Neural cell (in vitro differentiated cells): ENCODE measurements at regions not wholly inside any gene's neighbourhood (a gene's known extent, or its start where the extent isn't known, plus 50 kb on each side); places are given as distances from the start of the nearest gene placed in this dataset.

Experiments
- H2AFZ ChIP-seq: fragments of 200-600, 300-800 bp; sonication (generic), shearing (Covaris generic); 2 replicates; pipeline ENCODE4 v1.6.0; 2014; ENCODE audit warnings: low read depth, mild to moderate bottlenecking, antibody characterized with exemption, low read length, moderate library complexity
- H3F3A ChIP-seq: fragments of 200-600 bp; shearing (Covaris generic); 2 replicates; pipeline ENCODE4 v1.6.1; 2016; ENCODE audit warnings: mild to moderate bottlenecking, moderate library complexity, mixed read lengths, antibody characterized with exemption, low read length; ENCODE audit not compliant: insufficient read depth, poor library complexity, severe bottlenecking
- H3K27ac ChIP-seq: fragments of 200-600, 300-800 bp; sonication (generic), shearing (Covaris generic); 2 replicates; pipeline ENCODE4 v1.5.1; 2014; ENCODE audit warnings: mild to moderate bottlenecking, low read length, moderate library complexity
- H3K27me3 ChIP-seq: fragments of 300-800, 200-600 bp; sonication (generic), shearing (Covaris generic); 2 replicates; pipeline ENCODE4 v1.6.0; 2014; ENCODE audit warnings: mild to moderate bottlenecking, low read depth, low read length, moderate library complexity; ENCODE audit not compliant: insufficient read depth
- H3K36me3 ChIP-seq: fragments of 300-800, 200-600 bp; sonication (generic), shearing (Covaris generic); 2 replicates; pipeline ENCODE4 v1.5.1; 2014; ENCODE audit warnings: mild to moderate bottlenecking, antibody characterized with exemption, low read length, moderate library complexity; ENCODE audit not compliant: insufficient read depth
- H3K4me2 ChIP-seq: fragments of 300-800, 200-600 bp; sonication (generic), shearing (Covaris generic); 2 replicates; pipeline ENCODE4 v1.6.0; 2014; ENCODE audit warnings: mild to moderate bottlenecking, low read length
- H3K4me3 ChIP-seq: fragments of 300-800, 200-600 bp; sonication (generic), shearing (Covaris generic); 2 replicates; pipeline ENCODE4 v1.5.1; 2014; ENCODE audit warnings: mild to moderate bottlenecking, low read length, moderate library complexity
- H3K79me2 ChIP-seq: fragments of 200-600 bp; shearing (Covaris generic); replicated peaks from 2 replicates; pipeline ENCODE4 v1.6.0; 2014; ENCODE audit warnings: mild to moderate bottlenecking, low read length, moderate library complexity; ENCODE audit not compliant: insufficient read depth
- H3K9ac ChIP-seq: fragments of 300-800, 200-600 bp; sonication (generic), shearing (Covaris generic); 2 replicates; pipeline ENCODE4 v1.6.1; 2016; ENCODE audit warnings: mild to moderate bottlenecking, low read length, mixed read lengths
- H3K9me2 ChIP-seq: fragments of 200-600 bp; shearing (Covaris generic); 2 replicates; pipeline ENCODE4 v1.6.1; 2016; ENCODE audit warnings: mild to moderate bottlenecking, low read length, mixed read lengths; ENCODE audit not compliant: insufficient read depth
- H3K9me3 ChIP-seq: fragments of 200-600, 300-800 bp; sonication (generic), shearing (Covaris generic); 2 replicates; pipeline ENCODE4 v1.6.1; 2016; ENCODE audit warnings: mild to moderate bottlenecking, mixed run types, low read length, moderate library complexity, mixed read lengths
- H4K20me1 ChIP-seq: fragments of 200-600 bp; shearing (Covaris generic); 2 replicates; pipeline ENCODE4 v1.6.1; 2016; ENCODE audit warnings: mild to moderate bottlenecking, mixed run types; ENCODE audit not compliant: insufficient read depth
- CTCF ChIP-seq: fragments of 450-650 bp; IDR thresholded peaks from 2 replicates; pipeline ENCODE4 v1.5.1; 2014; ENCODE audit warnings: antibody characterized with exemption, mild to moderate bottlenecking, moderate library complexity; ENCODE audit not compliant: poor library complexity, severe bottlenecking
- EP300 ChIP-seq: fragments of 450-650 bp; conservative IDR thresholded peaks from 2 replicates; pipeline ENCODE4 v1.6.1; 2014; ENCODE audit warnings: antibody characterized with exemption, mild to moderate bottlenecking, moderate library complexity; ENCODE audit not compliant: poor library complexity, severe bottlenecking
- EZH2 ChIP-seq: fragments of 200-600, 300-800 bp; shearing (Covaris generic), sonication (generic); IDR thresholded peaks from 2 replicates; pipeline ENCODE4 v1.6.1; 2014; ENCODE audit warnings: antibody characterized with exemption, low read length, borderline replicate concordance, mild to moderate bottlenecking; ENCODE audit not compliant: insufficient read depth, poor library complexity, severe bottlenecking
- MXI1 ChIP-seq: fragments of 450-650 bp; conservative IDR thresholded peaks from 2 replicates; pipeline ENCODE4 v1.6.1; 2014; ENCODE audit warnings: antibody characterized with exemption, mild to moderate bottlenecking; ENCODE audit not compliant: poor library complexity, severe bottlenecking
- POLR2AphosphoS5 ChIP-seq: IDR thresholded peaks from 2 replicates; pipeline ENCODE4 v1.6.1; 2012
- RAD21 ChIP-seq: fragments of 450-650 bp; conservative IDR thresholded peaks from 2 replicates; pipeline ENCODE4 v1.6.1; 2014; ENCODE audit warnings: antibody characterized with exemption, mild to moderate bottlenecking, moderate library complexity
- REST ChIP-seq: IDR thresholded peaks from 2 replicates; pipeline ENCODE4 v1.6.1; 2012; ENCODE audit warnings: borderline replicate concordance
- SMC3 ChIP-seq: fragments of 450-650 bp; conservative IDR thresholded peaks from 2 replicates; pipeline ENCODE4 v1.6.1; 2014; ENCODE audit warnings: antibody characterized with exemption, mild to moderate bottlenecking, moderate library complexity; ENCODE audit not compliant: poor library complexity
- TAF1 ChIP-seq: IDR thresholded peaks from 2 replicates; pipeline ENCODE4 v1.6.1; 2012; ENCODE audit warnings: low read depth

- H2AFZ ChIP-seq, result no peak overlapping the region
- no peak for TF ChIP-seq RAD21
- TF ChIP-seq POLR2AphosphoS5, result no peak
- TF ChIP-seq CTCF, result no peak
- TF ChIP-seq TAF1, result no peak
- no peak for TF ChIP-seq SMC3
- TF ChIP-seq MXI1, result no peak
- no peak for TF ChIP-seq REST
- no peak for TF ChIP-seq EP300
- no peak for TF ChIP-seq EZH2
- H3F3A ChIP-seq, result no peaks in the 10 kb centered on the region
- no peaks in the 10 kb centered on the region for H3K9me3 ChIP-seq
- H4K20me1 ChIP-seq, result no peaks in the 10 kb centered on the region
- no peaks in the 10 kb centered on the region for H3K36me3 ChIP-seq
- no peaks in the 10 kb centered on the region for H3K79me2 ChIP-seq
- no peak overlapping the region for H3K9ac ChIP-seq
- H3K9me2 ChIP-seq, result no peaks in the 10 kb centered on the region
- H3K27me3 ChIP-seq, result no peaks in the 10 kb centered on the region
- H3K27ac ChIP-seq, result no peak overlapping the region
- no peak overlapping the region for H3K4me2 ChIP-seq
- no peak overlapping the region for H3K4me3 ChIP-seq
Measured at GRCh38 chr5:173720953-173721600, 104.6 kb upstream of the BOD1 start.

- Histone ChIP-seq H3K4me2 (no peak overlapping the region), H3K9me3 (no peaks in the 10 kb centered on the region), H2AFZ (no peak overlapping the region), H4K20me1 (no peaks in the 10 kb centered on the region), H3K27me3 (no peaks in the 10 kb centered on the region), H3F3A (no peaks in the 10 kb centered on the region), H3K9me2 (no peaks in the 10 kb centered on the region), H3K4me3 (no peak overlapping the region), H3K36me3 (no peaks in the 10 kb centered on the region), H3K79me2 (no peaks in the 10 kb centered on the region), H3K9ac (no peak overlapping the region), H3K27ac (no peak overlapping the region)
- no peak for TF ChIP-seq EZH2
- no peak for TF ChIP-seq REST
- no peak for TF ChIP-seq SMC3
- no peak for TF ChIP-seq RAD21
- TF ChIP-seq TAF1, result no peak
- no peak for TF ChIP-seq EP300
- TF ChIP-seq MXI1, result no peak
- TF ChIP-seq POLR2AphosphoS5, result no peak
- no peak for TF ChIP-seq CTCF
Measured at GRCh38 chr5:173721601-173722232, 105.3 kb upstream of the BOD1 start.
